HEK293 (cell line): ENCODE measurements at regions not wholly inside any gene's neighbourhood (a gene's known extent, or its start where the extent isn't known, plus 50 kb on each side); places are given as distances from the start of the nearest gene placed in this dataset.

Experiments used
- ZNF274 ChIP-seq, 2 experiments: fragments of 200-500 bp in 1 of 2; fragments of 450-650 bp in 1 of 2; sonication (Bioruptor generic) in 1 of 2; formaldehyde crosslinking in 1 of 2; IDR thresholded peaks; 2 replicates each; pipeline versions ENCODE4 v1.5.1 to v1.6.1; 2014 to 2016; ENCODE audit warnings: borderline replicate concordance in 1 of 2, inconsistent platforms in 1 of 2, low read length in 1 of 2, missing biosample characterization in 1 of 2, missing genetic modification characterization in 1 of 2
- ZNF404 ChIP-seq: fragments of 450-650 bp; formaldehyde crosslinking; IDR thresholded peaks from 2 replicates; pipeline ENCODE4 v1.5.1; 2017; ENCODE audit warnings: missing biosample characterization, missing genetic modification characterization
- ZNF426 ChIP-seq: fragments of 450-650 bp; formaldehyde crosslinking; IDR thresholded peaks from 2 replicates; pipeline ENCODE4 v1.5.1; 2017; ENCODE audit warnings: missing biosample characterization, missing genetic modification characterization, mild to moderate bottlenecking, inconsistent platforms, moderate library complexity
- ZSCAN30 ChIP-seq: fragments of 450-650 bp; IDR thresholded peaks from 2 replicates; pipeline ENCODE4 v1.5.1; 2018; ENCODE audit warnings: missing biosample characterization, mild to moderate bottlenecking, missing genetic modification characterization, moderate library complexity
- TF ChIP-seq, protein P1 (sequence below): fragments of 450-650 bp; formaldehyde crosslinking; IDR thresholded peaks from 2 replicates; pipeline ENCODE4 v1.5.1; 2016; ENCODE audit warnings: missing biosample characterization, missing genetic modification characterization

DNA sequence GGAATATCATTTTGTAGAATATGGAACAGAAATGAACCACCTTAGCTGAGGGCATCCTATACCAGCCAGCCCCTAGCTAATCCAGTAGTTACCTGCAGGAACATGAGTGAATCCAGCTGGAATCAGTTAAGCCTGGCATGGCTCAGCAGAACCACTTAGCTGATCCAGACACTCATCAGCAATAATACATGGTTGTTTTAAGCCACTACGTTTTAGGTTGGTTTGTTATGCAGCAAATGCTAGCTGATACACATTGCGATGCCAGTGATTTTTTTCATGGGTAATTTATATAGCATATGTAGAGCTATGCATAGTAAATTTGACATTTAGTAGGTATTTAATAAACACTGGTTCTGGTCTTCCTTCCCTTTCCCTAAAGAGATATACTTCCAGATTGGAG is 201.9 kb upstream of the JAG1 start:
- TF ChIP-seq, protein P1, sequence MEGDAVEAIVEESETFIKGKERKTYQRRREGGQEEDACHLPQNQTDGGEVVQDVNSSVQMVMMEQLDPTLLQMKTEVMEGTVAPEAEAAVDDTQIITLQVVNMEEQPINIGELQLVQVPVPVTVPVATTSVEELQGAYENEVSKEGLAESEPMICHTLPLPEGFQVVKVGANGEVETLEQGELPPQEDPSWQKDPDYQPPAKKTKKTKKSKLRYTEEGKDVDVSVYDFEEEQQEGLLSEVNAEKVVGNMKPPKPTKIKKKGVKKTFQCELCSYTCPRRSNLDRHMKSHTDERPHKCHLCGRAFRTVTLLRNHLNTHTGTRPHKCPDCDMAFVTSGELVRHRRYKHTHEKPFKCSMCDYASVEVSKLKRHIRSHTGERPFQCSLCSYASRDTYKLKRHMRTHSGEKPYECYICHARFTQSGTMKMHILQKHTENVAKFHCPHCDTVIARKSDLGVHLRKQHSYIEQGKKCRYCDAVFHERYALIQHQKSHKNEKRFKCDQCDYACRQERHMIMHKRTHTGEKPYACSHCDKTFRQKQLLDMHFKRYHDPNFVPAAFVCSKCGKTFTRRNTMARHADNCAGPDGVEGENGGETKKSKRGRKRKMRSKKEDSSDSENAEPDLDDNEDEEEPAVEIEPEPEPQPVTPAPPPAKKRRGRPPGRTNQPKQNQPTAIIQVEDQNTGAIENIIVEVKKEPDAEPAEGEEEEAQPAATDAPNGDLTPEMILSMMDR (tag by site-specific recombination) = no peak
- TF ChIP-seq ZNF404 (tag by site-specific recombination) = no peak
- no peak for TF ChIP-seq ZNF274 (IDR thresholded peaks at IDR 0.05; ENCODE audit: low read length)
- no peak for TF ChIP-seq ZNF274 (tag by site-specific recombination; IDR thresholded peaks at IDR 0.05; ENCODE audit: borderline replicate concordance)
- TF ChIP-seq ZSCAN30 (tag by site-specific recombination) = no peak
- TF ChIP-seq ZNF426 (tag by site-specific recombination) = no peak
